SK-N-SH (cell line): ENCODE measurements at regions not wholly inside any gene's neighbourhood (a gene's known extent, or its start where the extent isn't known, plus 50 kb on each side); places are given as distances from the start of the nearest gene placed in this dataset.

Experiments used
- CTCF ChIA-PET: fragments of 300-600, 350-600 bp; formaldehyde crosslinking; extraction: SDS; loops from one replicate; lab custom pipeline; 2021; lab: Yijun Ruan, JAX
- POLR2A ChIA-PET: fragments of 350-600 bp; sonication (Branson Sonifier 250); formaldehyde crosslinking; extraction: SDS; loops from one replicate; lab custom pipeline; 2020; ENCODE audit warnings: antibody characterized with exemption, inconsistent platforms; lab: Yijun Ruan, JAX
- DNase-seq: peaks from one replicate; pipeline ENCODE4 v3.0.0; 2012
- H2AFZ ChIP-seq: fragments of 200-600 bp; sonication (generic); 2 replicates; pipeline ENCODE4 v1.8.1; 2016; ENCODE audit warnings: antibody characterized with exemption, mild to moderate bottlenecking, low read depth
- H3F3A ChIP-seq: fragments of 200-600 bp; sonication (generic); replicated peaks from 2 replicates; pipeline ENCODE3; 2016; ENCODE audit warnings: antibody characterized with exemption, mild to moderate bottlenecking; ENCODE audit not compliant: insufficient read depth
- H3K27ac ChIP-seq, 2 experiments: fragments of 200-500 bp in 1 of 2; fragments of 200-600 bp in 1 of 2; sonication (Bioruptor generic) in 1 of 2; sonication (generic), shearing (Covaris generic) in 1 of 2; 2 replicates each; pipeline versions ENCODE4 v1.5.1 to v1.6.1; 2014 to 2016; ENCODE audit warnings: low read depth in 2 of 2, inconsistent platforms in 1 of 2, low read length in 1 of 2, mild to moderate bottlenecking in 1 of 2, mixed read lengths in 1 of 2
- H3K27me3 ChIP-seq: fragments of 200-600 bp; sonication (generic), shearing (Covaris generic); 2 replicates; pipeline ENCODE4 v1.6.1; 2016; ENCODE audit warnings: mixed run types; ENCODE audit not compliant: insufficient read depth
- H3K36me3 ChIP-seq, 2 experiments: fragments of 200-500 bp in 1 of 2; fragments of 200-600 bp in 1 of 2; sonication (Bioruptor generic) in 1 of 2; sonication (generic) in 1 of 2; replicated peaks in 1 of 2; 2 replicates each; pipeline versions ENCODE3 to v1.5.1; 2014 to 2016; ENCODE audit warnings: low read length in 1 of 2, mild to moderate bottlenecking in 1 of 2; ENCODE audit not compliant: insufficient read depth in 2 of 2, control insufficient read depth in 1 of 2
- H3K4me1 ChIP-seq, 2 experiments: fragments of 200-500 bp in 1 of 2; fragments of 200-600 bp in 1 of 2; sonication (Bioruptor generic) in 1 of 2; sonication (generic), shearing (Covaris generic) in 1 of 2; 2 replicates each; pipeline versions ENCODE4 v1.5.1 to v1.6.1; 2014 to 2016; ENCODE audit warnings: low read depth in 1 of 2, low read length in 1 of 2, mixed run types in 1 of 2; ENCODE audit not compliant: insufficient read depth in 2 of 2, control insufficient read depth in 1 of 2
- H3K4me2 ChIP-seq: fragments of 200-600 bp; sonication (generic), shearing (Covaris generic); 2 replicates; pipeline ENCODE4 v1.6.1; 2017; ENCODE audit warnings: mixed run types
- H3K4me3 ChIP-seq, 2 experiments: fragments of 200-500 bp in 1 of 2; fragments of 200-600 bp in 1 of 2; sonication (Bioruptor generic) in 1 of 2; sonication (generic), shearing (Covaris generic) in 1 of 2; 2 replicates each; pipeline versions ENCODE4 v1.5.1 to v1.8.1; 2014 to 2016; ENCODE audit warnings: low read depth in 2 of 2, inconsistent platforms in 1 of 2, low read length in 1 of 2, mild to moderate bottlenecking in 1 of 2, mixed read lengths in 1 of 2, moderate library complexity in 1 of 2
- H3K79me2 ChIP-seq: fragments of 200-600 bp; sonication (generic); 2 replicates; pipeline ENCODE4 v1.8.1; 2017; ENCODE audit warnings: mild to moderate bottlenecking; ENCODE audit not compliant: insufficient read depth
- H3K9ac ChIP-seq: fragments of 200-600 bp; sonication (generic); 2 replicates; pipeline ENCODE4 v1.6.1; 2017; ENCODE audit warnings: mixed run types
- H3K9me2 ChIP-seq: fragments of 200-600 bp; sonication (generic); 2 replicates; pipeline ENCODE4 v1.6.1; 2017; ENCODE audit warnings: mixed run types
- H3K9me3 ChIP-seq: fragments of 200-600 bp; sonication (generic); 2 replicates; pipeline ENCODE4 v1.6.1; 2017; ENCODE audit warnings: mixed run types, mild to moderate bottlenecking, moderate library complexity
- H4K20me1 ChIP-seq: fragments of 200-600 bp; sonication (generic); 2 replicates; pipeline ENCODE4 v1.6.1; 2017; ENCODE audit warnings: mild to moderate bottlenecking, mixed run types; ENCODE audit not compliant: insufficient read depth
- CHD2 ChIP-seq: fragments of 150-350 bp; IDR thresholded peaks from 2 replicates; pipeline ENCODE4 v1.6.1; 2018; ENCODE audit warnings: low read length; ENCODE audit not compliant: partially characterized antibody
- CTCF ChIP-seq: fragments of 200-600 bp; sonication (generic); IDR thresholded peaks from 2 replicates; pipeline ENCODE4 v1.6.1; 2017; ENCODE audit warnings: antibody characterized with exemption, mild to moderate bottlenecking, moderate library complexity
- EP300 ChIP-seq, 2 experiments: IDR thresholded peaks; 2 replicates each; pipeline versions ENCODE4 v1.4.0 to v1.6.1; 2012; ENCODE audit warnings: borderline replicate concordance in 1 of 2, low read depth in 1 of 2, low read length in 1 of 2
- GABPA ChIP-seq: IDR thresholded peaks from 2 replicates; pipeline ENCODE4 v1.4.0; 2012; ENCODE audit warnings: low read depth, mild to moderate bottlenecking
- MEF2A ChIP-seq: IDR thresholded peaks from 2 replicates; pipeline ENCODE4 v1.4.0; 2012; ENCODE audit warnings: low read depth, borderline replicate concordance
- MXI1 ChIP-seq: IDR thresholded peaks from 2 replicates; pipeline ENCODE4 v1.6.1; 2012; ENCODE audit warnings: mild to moderate bottlenecking, low read depth, low read length, improper control_type of control experiment
- NFIC ChIP-seq: IDR thresholded peaks from 2 replicates; pipeline ENCODE4 v1.4.0; 2012; ENCODE audit warnings: borderline replicate concordance
- NRF1 ChIP-seq: IDR thresholded peaks from 2 replicates; pipeline ENCODE4 v1.6.1; 2012; ENCODE audit warnings: low read depth, mild to moderate bottlenecking, low read length
- RAD21 ChIP-seq: IDR thresholded peaks from 2 replicates; pipeline ENCODE4 v1.6.1; 2012; ENCODE audit warnings: mild to moderate bottlenecking, low read length
- REST ChIP-seq: IDR thresholded peaks from 2 replicates; pipeline ENCODE4 v1.6.1; 2012; ENCODE audit warnings: mild to moderate bottlenecking, low read depth, low read length, moderate library complexity
- YY1 ChIP-seq: IDR thresholded peaks from 2 replicates; pipeline ENCODE4 v1.4.0; 2012; ENCODE audit warnings: low read depth, mild to moderate bottlenecking
- WGBS: methylation state at CpG from one replicate; pipeline ENCODE4 v1.1.6; 2017; ENCODE audit warnings: low lambda C conversion rate; 5-methylcytosine and 5-hydroxymethylcytosine counted together
- TF ChIP-seq, protein P1 (sequence below): IDR thresholded peaks from 2 replicates; pipeline ENCODE4; 2012
- TF ChIP-seq, protein P2 (sequence below): IDR thresholded peaks from 2 replicates; pipeline ENCODE4 v1.4.0; 2012; ENCODE audit warnings: low read depth, borderline replicate concordance
- TF ChIP-seq, protein P3 (sequence below): fragments of 150-350 bp; IDR thresholded peaks from 2 replicates; pipeline ENCODE4 v1.6.1; 2017; ENCODE audit warnings: antibody characterized with exemption, low read length, low read depth, borderline replicate concordance
- TF ChIP-seq, protein P4 (sequence below): IDR thresholded peaks from 2 replicates; pipeline ENCODE4 v1.4.0; 2012; ENCODE audit warnings: low read depth, borderline replicate concordance

- no peak overlapping the region for H3K4me2 ChIP-seq
- WGBS = 3% methylated on average over 2 of the region's 2 CpGs
- no peaks in the 10 kb centered on the region for H3K36me3 ChIP-seq
- H3K4me3 ChIP-seq = no peak overlapping the region
- no peaks in the 10 kb centered on the region for H3K27me3 ChIP-seq
- ChIA-PET POLR2A (no interaction called here), CTCF (interaction anchor here (1.0 to 1.2 kb wide), 2 partner anchors 16 to 29 kb away, joined by 3 read pairs; no protein-coding TSS in a partner anchor)
- no peaks in the 10 kb centered on the region for H4K20me1 ChIP-seq
- H3K4me1 ChIP-seq = no peaks in the 10 kb centered on the region
- no peaks in the 10 kb centered on the region for H3F3A ChIP-seq
- H3K9ac ChIP-seq = no peak overlapping the region
- no peaks in the 10 kb centered on the region for H3K79me2 ChIP-seq
- TF ChIP-seq YY1 (no peak), GABPA (no peak), CHD2 (no peak), NRF1 (no peak), RAD21 (no peak), MEF2A (no peak), NFIC (no peak), CTCF (no peak), MXI1 (no peak), EP300 (IDR thresholded peaks at IDR 0.05; ENCODE audit: borderline replicate concordance in 1 of 2, low read depth in 1 of 2, low read length in 1 of 2) (no peak), REST (no peak)
- TF ChIP-seq, protein P1, sequence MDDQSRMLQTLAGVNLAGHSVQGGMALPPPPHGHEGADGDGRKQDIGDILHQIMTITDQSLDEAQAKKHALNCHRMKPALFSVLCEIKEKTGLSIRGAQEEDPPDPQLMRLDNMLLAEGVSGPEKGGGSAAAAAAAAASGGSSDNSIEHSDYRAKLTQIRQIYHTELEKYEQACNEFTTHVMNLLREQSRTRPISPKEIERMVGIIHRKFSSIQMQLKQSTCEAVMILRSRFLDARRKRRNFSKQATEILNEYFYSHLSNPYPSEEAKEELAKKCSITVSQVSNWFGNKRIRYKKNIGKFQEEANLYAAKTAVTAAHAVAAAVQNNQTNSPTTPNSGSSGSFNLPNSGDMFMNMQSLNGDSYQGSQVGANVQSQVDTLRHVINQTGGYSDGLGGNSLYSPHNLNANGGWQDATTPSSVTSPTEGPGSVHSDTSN = no peak
- TF ChIP-seq, protein P2, sequence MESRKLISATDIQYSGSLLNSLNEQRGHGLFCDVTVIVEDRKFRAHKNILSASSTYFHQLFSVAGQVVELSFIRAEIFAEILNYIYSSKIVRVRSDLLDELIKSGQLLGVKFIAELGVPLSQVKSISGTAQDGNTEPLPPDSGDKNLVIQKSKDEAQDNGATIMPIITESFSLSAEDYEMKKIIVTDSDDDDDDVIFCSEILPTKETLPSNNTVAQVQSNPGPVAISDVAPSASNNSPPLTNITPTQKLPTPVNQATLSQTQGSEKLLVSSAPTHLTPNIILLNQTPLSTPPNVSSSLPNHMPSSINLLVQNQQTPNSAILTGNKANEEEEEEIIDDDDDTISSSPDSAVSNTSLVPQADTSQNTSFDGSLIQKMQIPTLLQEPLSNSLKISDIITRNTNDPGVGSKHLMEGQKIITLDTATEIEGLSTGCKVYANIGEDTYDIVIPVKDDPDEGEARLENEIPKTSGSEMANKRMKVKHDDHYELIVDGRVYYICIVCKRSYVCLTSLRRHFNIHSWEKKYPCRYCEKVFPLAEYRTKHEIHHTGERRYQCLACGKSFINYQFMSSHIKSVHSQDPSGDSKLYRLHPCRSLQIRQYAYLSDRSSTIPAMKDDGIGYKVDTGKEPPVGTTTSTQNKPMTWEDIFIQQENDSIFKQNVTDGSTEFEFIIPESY = no peak
- TF ChIP-seq, protein P3, sequence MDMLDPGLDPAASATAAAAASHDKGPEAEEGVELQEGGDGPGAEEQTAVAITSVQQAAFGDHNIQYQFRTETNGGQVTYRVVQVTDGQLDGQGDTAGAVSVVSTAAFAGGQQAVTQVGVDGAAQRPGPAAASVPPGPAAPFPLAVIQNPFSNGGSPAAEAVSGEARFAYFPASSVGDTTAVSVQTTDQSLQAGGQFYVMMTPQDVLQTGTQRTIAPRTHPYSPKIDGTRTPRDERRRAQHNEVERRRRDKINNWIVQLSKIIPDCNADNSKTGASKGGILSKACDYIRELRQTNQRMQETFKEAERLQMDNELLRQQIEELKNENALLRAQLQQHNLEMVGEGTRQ = no peak
- TF ChIP-seq, protein P4, sequence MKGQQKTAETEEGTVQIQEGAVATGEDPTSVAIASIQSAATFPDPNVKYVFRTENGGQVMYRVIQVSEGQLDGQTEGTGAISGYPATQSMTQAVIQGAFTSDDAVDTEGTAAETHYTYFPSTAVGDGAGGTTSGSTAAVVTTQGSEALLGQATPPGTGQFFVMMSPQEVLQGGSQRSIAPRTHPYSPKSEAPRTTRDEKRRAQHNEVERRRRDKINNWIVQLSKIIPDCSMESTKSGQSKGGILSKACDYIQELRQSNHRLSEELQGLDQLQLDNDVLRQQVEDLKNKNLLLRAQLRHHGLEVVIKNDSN = no peak
- no peak for DNase-seq
- H3K9me3 ChIP-seq = no peaks in the 10 kb centered on the region
- H2AFZ ChIP-seq = no peak overlapping the region
- no peak overlapping the region for H3K27ac ChIP-seq
- no peaks in the 10 kb centered on the region for H3K9me2 ChIP-seq
Measured at GRCh38 chr7:67705850-67706249, 709.2 kb downstream of the TYW1 start.
